CD4-positive, alpha-beta T cell treated with Interleukin-17A for 4 hours (primary cell): ENCODE measurements at regions not wholly inside any gene's neighbourhood (a gene's known extent, or its start where the extent isn't known, plus 50 kb on each side); places are given as distances from the start of the nearest gene placed in this dataset.

Source experiments
- DNase-seq: peaks from one replicate; pipeline ENCODE4 v3.0.0-alpha.2; 2020; ENCODE audit warnings: mixed read lengths

DNA sequence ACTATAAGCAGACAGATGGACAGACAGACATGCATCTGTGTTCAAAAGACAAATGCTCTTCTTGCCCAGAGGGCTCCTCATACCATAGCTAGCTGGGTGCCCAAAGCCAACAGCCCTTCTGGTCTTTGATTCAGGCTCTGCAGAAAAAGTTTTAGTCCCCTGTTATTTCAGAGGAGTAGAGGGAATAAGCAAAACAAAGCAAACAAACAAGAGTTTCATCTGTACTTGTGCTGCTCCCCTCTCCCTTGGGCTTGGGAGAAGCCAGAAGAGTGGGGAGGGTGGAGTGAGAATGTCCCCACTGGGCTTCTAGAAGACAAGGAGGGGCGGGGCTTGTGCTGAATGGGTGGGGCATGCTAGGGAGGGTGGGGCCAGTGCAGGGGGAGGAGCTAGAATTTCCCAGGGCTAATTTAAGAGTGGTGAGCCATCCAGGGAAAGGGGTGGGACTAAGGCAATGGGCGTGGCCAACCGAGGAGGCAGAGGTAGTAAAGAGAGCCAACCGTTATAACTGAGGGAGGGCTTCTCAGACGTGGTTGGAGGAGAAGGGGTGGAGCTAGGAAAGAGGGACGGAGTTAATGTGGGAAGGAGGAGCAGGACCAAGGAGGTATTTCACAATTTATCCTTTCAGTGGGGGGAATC, 101.2 kb upstream of the MGMT start:
- no peak for DNase-seq

DNA sequence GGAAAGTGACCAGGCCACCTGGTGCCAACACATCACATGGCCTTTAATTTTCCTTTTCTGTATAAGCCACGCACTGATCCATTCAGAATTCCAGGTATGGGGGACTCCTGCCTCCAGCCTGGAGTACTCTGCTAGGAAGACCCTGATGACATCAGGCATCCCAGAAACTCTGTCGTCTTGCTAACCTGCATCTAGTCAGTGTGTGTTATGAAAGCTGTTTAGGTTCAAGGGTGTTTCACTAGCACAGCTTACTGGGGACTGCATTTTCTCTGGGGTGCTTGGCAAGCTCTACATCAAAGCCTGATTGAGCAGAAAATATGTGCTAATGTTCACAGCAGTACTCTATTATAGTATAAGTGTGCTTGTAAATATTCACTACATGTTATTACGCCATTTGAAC, 100.6 kb upstream of the MGMT start:
- no peak for DNase-seq

DNA sequence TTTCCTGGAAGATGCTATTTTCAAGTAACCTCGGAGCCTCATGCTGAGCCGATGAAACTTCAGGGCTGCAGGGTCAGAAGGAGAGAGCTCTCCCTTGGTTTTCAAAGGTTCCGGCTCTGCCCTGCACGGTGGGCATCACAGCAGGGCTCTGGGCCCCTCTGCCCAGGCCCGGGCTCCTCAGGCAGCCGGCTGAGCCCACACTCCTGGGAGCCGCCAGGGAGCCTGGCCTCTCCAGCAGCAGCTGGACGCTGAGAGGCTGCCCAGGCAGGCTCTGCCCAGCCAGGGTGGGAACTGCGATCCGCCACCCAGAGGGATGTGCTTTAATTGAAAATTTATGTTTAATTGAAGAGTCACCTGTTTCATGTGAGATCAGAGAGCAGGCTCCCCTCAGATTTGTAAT, 97.5 kb upstream of the MGMT start:
- DNase-seq: no peak

DNA sequence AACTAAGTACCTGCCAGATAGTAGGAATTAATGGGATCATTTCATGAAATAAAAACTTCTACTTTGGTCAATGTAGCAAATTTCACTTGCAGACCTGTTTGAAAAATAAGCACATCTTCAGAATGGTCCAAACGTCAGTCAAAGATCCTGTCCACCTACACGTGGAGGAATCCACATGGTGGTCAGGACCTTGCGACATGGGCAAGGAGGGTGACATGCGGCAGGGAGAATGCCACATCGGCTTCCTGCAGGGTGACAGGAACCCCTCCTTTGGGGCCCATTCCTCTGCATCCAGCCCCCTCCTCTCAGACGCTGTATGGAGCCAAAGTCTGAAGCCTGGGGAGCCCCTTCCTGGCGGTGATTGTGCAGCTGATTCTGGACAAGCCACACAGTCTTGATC, 95.5 kb upstream of the MGMT start:
- no peak for DNase-seq

DNA sequence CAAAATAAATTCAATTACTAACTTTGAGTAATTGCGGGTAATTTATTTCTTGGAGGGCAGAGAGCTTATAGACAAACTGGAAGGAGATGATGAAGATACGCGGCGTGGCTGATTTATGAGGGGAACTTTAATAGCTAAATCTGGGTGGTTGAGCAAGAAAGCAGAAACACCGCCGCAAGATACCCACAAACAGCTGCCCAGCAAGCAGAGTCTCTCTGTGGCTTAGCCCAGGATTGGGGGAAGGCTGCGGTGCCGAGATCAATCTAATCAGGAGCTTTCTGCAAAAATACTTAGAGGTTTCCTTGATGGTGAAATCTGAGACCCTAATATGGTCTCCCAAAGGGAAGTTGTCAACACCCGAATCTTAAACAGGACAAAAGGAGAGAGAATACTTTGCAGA, 94.9 kb upstream of the MGMT start:
- no peak for DNase-seq

DNA sequence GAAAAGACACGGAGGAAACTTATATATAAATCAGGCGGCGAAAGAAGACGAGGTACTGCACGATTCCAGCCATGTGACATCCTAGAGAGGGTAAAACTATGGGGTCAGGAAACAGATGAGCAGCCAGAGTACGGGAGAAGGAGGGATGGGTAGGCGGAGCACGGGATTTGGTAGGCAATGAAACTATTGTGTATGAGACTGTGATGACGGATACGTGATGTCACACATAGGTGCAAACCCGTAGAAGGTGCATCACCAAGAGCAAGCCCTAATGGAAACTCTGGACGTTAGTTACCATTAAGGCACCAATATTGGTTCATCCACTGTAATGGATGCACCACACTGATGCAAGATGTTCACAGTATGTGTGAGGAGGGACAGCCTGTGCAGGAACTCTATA, 93.8 kb upstream of the MGMT start:
- no peak for DNase-seq

DNA sequence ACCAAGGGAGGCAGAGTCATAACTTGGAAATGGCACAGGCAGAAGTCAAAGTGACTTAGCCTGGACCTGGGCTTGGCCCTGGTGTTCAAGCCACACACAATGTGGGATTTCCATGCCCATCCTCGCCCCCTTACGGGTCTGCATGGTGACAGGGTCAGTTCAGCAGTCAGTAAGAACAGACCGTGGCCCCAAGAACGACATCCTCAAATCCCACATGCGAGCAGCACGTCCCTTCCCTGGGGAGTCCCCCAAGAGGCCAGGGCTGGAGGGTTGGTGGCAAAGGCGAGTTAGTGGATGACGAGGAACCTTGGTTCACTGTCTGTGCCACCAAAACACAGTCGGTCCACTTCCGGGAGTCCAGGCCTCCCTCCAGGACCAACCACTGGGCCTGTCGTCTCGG, 93.3 kb upstream of the MGMT start:
- no peak for DNase-seq

DNA sequence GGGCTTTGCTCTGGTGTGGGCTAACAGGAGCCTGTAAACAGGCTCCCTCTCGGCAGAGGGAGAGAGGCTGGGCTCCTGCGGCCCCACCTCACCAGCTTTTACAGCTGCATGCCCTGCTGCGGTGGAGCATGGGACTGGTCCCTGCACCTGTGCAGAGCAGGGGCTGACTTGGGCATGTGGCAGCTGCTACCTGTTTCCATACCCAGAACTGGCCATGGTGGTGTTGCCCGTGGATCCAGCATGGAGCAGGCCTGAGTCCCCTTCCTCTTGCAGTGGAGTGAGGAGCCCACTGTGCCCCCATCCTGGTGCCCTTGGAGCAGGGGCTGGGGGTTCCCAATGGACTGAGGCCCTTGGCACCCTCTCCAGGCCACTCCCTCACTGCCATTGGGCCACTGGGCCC, 91.9 kb upstream of the MGMT start:
- no peak for DNase-seq

DNA sequence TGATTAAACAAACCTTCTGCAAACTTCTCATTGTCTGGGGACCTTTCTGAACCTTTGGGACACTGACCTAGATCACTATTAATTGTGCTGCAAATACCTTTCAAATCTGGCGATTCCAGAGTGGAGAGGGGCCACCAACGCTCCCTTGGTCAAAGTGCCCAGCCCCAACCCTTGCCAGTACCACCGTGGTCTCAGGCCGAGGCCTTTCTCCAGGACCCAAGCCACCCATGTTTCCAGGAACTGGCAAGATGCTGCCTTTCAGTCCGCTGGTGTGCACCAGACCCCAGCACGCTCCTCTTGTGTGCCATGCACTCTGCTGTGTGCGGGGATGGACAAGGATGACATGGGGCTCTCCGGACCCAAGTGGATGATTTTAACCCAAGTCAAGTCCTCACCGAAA, 91.1 kb upstream of the MGMT start:
- DNase-seq: no peak

DNA sequence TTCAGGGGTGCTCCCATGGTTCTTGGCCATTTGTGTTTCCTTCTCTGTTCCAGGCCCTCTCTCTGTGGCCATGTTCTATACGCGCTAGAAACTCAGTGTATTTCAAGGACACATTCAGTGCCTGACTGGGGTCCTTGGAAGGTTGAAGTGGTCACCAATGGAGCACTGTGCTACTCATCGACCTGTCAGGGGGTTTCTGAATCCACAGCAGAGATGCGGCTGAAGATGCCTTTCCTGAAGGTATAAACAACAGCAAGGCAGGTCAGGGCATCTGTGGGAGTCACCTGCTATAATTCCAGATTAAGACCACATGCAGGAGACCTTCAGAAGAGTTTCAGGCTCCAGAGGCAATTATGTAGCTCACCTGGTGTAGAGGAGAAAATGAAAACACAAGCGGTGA, 86.8 kb upstream of the MGMT start:
- no peak for DNase-seq

DNA sequence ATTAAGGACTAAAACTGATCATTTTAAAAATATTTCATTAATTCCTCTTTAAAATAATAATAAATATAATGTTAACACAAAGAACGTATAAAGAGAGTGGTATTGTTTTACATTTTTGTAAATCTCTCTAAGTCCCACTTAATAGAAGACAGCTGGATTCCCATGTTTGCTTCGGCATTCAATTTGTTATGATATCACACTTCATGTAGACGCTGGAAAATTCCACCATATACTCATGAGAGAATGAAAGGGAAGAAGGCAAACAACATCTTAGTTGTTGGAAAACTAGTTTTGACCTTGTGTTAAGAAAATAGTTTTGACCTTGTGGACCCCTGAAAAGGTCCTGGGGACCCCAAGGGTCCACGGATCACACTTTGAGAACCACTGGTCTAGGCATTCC, 85.3 kb upstream of the MGMT start:
- DNase-seq: no peak

DNA sequence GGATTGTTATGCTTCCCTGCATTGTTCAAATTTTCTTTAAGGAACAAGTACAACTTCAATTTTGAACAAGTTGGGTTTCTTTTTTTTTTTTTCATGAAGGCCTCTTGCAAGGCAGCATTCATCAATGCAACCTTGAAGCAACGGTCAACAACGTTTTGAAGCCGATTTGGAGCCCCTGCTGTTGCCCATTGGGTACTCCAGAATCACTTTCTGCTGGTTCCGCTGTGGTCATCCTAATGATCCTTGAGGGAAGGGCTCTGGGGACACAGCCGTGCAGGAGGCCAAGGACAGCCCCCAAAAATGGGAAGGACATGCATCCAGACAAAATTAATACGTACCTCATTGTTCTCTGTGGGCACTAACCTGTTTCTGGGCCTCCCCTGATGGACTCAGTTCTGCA, 84.6 kb upstream of the MGMT start:
- no peak for DNase-seq

DNA sequence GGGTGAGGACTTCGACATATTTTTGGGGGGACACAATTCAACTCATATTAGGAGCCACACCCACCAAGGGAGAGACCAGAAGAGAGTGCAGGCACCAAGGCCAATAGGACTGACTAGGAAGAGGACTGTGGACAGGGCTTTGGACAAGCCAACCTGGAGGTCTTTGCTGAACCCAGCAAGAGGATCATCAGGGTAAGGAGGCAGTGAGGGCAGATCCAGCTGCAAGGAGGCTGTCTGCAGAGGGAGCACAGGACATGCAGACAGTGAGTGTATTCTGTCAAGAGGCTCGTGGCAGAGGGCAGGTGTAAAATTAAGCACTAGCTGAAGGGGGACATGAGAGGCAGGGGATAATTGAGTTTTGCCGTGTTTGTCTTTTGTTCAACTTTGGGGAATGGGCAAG, 83.4 kb upstream of the MGMT start:
- no peak for DNase-seq

DNA sequence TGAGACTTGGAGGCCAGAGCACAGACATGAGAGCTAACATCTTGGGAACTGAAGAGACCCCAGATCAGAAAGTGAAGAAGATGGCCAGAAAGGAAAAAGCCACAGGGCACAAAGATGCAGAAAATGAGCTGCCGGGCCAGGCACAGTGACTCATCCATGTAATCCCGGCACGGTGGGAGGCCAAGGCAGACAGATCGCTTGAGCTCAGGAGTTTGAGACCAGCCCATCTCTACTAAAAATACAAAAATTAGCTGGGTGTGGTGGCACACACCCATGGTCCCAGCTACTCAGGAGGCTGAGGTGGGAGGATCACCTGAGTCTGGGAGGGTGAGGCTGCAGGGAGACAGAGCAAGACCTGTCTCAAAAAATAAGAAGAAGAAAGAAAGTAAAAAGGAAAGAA, 81.4 kb upstream of the MGMT start:
- DNase-seq: no peak

DNA sequence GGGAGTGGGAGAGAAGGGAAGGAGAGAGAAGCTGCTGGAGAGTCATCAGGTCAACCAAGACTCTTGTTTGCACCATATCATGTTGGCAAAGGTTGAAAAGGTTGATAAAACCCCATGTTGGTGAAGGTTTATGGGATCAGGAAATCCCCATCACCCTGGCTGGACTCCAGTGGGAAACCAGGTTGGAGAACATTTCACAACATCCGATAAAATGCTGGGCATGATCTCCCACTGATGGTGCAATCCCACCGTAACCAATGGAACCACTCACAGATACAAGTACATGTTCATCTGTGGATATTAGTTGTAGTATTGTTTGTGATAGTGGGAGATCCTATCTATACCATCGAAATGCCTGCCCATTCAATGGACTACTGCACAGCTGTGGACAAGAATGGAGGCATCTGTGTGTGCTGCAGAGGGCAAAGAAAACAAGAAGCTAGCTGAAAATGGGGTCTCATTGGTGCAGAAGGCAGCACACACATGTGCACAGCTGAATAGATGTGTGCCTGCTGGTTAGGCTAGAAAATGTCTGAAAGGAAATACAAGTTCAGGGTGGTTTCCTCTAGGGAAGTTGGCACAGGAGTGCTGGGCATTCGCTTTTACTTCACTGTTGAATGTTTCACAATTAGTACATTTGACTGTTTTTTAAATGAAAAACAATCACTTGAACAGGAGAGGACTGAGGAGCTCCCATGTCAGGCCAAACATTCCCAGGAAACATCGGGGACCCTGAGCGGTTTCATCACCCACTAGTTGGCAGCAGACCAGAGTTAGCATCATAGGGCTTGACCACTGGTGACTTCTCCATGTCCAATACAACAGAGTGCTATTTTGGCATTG, 80.4 kb upstream of the MGMT start:
- no peak for DNase-seq

DNA sequence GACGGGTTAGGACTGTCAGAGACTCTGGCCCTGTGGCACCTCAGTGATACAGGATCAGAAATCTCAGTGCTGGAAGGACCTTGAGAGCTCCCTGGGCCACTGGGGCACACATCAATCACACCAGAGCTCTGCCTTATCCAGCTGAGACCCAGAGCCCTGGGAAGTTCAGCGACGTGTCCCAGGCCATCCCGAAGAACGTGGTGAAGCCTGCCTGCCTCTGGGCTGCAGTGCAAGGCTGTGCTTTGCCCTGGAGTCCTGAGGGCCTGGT, 79.8 kb upstream of the MGMT start:
- DNase-seq: no peak

DNA sequence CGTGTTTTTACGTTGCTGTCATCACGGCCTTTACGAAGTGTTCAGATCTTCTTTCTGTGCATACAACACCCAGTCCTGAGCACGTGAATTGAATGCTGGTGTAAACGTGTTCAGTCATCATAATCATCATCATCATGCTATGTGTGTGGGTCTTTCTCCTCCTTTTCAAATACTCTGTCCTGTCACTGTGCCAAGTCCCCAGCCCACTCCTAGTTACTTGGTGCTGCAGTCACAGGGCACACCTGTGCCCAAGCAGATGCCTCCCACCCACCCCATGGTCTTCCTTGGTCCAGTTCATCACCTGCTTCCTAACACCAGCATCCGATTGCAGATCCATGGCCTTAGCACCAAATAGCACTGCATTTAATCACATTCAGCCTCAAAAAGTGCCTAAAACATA, 78.6 kb upstream of the MGMT start:
- DNase-seq: no peak

DNA sequence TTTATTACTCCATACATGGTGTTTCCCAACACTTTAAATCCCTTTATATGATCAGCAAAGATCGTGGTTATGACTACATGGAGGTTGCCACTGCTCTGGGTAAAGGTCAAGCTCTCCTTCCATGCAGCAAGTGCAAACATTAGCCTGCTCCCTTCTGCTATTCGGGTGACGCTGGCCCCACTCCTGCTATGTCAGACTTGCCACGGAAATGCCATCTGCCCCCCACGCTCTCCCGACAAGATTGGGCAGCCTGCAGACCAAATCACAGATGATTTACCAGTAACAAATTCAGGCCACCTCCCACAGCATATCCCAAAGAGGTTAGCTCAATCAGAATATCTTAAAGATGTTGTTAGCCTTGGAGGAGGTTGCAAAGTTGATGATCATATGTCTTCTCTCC, 77.8 kb upstream of the MGMT start:
- no peak for DNase-seq

DNA sequence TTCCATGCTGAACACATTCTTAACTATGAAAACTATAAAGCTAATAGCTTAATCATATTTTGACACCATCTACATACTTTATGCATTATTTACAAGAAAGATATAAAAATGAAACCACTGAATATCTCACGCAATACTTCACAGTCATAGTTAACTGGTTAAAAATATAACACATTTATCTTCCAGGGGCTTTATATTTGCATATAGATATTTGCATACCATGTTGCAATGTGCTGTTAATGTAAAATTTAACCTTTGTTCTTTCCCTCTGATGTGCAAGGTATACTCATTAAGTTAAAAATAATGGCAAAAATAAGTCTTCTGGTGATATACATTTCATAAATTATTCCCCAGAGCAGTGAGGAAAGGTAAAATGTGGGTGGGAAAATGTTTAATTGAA, 76.9 kb upstream of the MGMT start:
- DNase-seq: no peak

DNA sequence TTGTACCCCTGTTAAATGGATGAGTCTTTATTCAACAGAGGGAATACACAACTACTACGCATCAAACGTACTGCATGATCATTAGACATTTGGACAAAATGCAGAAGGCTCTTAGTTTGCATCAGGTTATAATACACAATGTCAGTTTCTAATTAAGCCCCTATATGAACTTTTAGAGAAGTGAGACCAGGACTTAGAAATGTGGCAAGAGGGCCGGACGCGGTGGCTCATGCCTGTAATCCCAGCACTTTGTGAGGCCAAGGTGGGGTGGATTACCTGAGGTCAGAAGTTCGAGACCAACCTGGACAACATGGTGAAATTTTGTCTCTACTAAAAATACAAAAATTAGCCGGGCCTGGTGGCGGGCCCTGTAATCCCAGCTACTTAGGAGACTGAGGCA, 76.3 kb upstream of the MGMT start:
- no peak for DNase-seq

DNA sequence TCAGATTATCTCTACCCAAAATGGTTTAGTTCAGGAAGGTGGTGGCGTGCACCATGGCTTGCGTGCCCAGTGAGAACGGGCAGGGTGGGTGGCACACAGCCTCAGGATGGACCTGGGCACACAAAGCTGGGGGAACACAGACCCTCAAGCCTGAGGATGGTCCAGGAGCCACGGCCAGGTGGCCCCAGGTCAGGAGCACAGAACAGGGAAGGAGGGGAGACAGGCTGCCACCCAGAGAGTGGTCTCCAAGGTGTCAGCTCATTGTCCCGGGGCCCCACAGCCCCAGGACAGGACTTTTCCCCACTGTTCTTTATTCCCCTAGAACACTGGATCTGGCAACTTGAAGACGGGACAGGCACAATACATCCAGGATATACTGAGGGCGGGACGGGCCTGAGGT, 75.6 kb upstream of the MGMT start:
- DNase-seq: no peak

DNA sequence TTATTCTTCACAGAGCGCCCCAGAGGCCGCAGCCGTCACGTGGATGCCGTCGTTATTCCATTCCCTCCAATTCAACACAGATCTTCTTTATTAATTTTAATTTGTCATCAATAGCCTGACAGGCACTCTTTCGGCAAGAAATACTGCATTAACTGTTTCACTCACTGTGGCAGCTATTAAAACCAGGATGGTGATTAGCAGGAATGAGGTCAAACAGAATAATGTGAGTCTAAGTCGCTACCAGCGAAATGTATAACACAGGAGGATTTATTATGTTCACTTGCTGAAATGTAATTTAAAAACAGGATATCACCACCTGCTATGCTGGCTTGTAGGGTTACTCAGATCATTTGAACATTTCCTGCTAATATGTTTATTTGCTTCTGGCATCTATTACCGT, 74.2 kb upstream of the MGMT start:
- no peak for DNase-seq

DNA sequence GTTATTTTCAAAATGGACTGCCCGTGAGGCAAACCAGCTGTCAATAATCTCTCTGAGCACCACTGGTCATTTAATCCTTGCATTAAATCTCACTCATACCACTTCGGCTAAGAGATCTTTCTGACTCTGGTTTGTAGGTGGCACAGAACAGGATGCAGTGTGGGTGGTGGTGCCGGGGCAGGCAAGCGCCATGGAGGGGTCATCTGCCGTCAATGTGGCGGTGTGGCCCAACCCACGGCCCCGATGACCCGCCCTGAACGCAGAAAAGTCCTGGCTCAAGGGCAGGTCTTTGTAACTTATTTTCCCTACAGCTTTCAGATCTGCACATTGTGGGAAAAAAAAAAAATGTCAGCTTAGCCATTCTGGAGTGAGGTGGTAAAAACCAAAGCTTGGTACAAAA, 73.2 kb upstream of the MGMT start:
- DNase-seq: no peak

DNA sequence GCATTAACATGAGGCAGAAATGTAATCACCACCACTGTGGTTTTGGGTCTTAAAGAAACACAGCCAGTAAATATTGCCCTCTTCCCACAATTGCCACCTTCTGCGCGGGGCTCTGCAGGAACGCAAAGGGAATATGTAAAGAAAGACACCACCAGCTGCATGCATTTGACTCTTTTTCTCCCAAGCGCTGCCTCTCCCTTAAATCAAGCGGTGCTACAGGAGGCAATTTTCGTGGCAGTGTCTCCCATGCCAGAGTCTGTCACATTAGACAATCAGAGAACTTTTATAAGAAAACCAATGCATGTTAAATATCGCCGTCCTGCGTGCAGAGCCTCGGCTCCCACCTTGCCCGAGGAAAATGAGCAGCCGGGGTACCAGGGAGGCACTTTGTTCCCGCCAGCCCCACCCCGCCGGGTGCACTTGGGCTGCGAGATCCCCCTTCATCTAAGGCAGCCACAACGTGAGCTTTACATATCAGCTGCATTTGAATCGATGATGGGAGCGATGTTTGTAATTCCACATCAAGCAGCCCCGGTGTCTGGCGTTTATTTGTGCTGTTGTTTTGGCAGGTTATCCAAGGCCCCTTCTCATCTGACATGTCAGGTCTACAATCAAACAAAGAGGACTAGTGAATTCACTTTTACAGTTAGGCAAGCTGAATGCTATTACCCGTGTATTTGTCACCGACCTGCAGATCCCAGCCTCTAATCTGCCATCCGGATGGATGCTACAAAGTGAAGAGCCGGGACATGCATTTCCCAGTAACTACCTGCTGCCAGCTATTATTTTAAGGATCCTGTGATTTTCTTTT, 72.3 kb upstream of the MGMT start:
- no peak for DNase-seq
